ENCODE measurements at regions not wholly inside any gene's neighbourhood (a gene's known extent, or its start where the extent isn't known, plus 50 kb on each side); places are given as distances from the start of the nearest gene placed in this dataset.

DNA sequence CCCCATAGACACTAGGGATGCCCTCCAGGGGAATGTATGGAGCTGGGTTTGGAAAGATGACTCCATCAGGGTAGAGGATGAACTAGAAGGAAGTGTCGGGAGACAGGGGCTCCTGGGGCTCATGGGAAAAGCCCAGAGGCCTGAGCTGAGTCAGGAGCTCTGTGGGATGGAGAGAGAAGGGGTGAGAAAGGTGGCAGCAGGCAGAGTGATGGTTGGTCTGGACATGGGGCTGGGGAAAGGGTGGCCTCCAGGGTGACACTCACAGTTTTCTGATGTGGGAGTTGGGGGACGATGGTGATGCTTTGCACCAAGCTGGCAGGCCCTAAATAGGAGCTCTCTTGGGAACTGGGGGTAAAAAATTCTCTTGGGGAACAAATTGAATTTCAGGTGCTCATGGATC is 213.5 kb upstream of the MVB12B start:
- no peak overlapping the region for H3K4me3 ChIP-seq (ENCODE audit: low read depth, low read length)
- TF ChIP-seq, protein P1, sequence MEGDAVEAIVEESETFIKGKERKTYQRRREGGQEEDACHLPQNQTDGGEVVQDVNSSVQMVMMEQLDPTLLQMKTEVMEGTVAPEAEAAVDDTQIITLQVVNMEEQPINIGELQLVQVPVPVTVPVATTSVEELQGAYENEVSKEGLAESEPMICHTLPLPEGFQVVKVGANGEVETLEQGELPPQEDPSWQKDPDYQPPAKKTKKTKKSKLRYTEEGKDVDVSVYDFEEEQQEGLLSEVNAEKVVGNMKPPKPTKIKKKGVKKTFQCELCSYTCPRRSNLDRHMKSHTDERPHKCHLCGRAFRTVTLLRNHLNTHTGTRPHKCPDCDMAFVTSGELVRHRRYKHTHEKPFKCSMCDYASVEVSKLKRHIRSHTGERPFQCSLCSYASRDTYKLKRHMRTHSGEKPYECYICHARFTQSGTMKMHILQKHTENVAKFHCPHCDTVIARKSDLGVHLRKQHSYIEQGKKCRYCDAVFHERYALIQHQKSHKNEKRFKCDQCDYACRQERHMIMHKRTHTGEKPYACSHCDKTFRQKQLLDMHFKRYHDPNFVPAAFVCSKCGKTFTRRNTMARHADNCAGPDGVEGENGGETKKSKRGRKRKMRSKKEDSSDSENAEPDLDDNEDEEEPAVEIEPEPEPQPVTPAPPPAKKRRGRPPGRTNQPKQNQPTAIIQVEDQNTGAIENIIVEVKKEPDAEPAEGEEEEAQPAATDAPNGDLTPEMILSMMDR (IDR thresholded peaks at IDR 0.05; ENCODE audit: low read depth, low read length, missing control alignments) = no peak
- DNase-seq (ENCODE audit: low read depth) = no peak

- TF ChIP-seq, protein P1 (IDR thresholded peaks at IDR 0.05; ENCODE audit: low read depth, low read length, missing control alignments) = no peak
- no peak overlapping the region for H3K4me3 ChIP-seq (ENCODE audit: low read depth, low read length)
- no peak for DNase-seq (ENCODE audit: low read depth)
Observed at GRCh38 chr9:126113756-126114408, 212.7 kb upstream of the MVB12B start.

DNA sequence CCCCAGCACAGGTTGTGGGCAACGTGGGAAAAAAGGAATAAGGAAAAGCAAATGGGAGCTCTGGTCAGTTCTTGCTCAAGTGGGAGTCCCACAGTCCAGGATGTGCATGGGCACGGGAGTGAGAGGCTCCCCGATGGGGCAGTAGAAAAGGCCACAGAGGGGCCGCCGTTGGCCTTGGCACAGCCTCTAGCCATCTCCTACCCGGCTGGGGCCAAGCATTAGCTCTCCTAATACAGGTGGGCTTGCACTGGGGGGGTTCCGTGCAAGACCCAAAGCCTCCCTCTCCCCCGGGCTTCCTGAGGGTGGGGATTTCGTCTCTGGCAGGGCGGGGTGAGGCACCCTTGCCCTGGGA is 212.2 kb upstream of the MVB12B start:
- no peak overlapping the region for H3K4me3 ChIP-seq (ENCODE audit: low read depth, low read length)
- TF ChIP-seq, protein P1 (IDR thresholded peaks at IDR 0.05; ENCODE audit: low read depth, low read length, missing control alignments) = no peak
- DNase-seq (ENCODE audit: low read depth) = no peak

GRCh38 chr9:126114850-126115460 is 211.7 kb upstream of the MVB12B start:
- H3K4me3 ChIP-seq (ENCODE audit: low read depth, low read length) = no peak overlapping the region
- TF ChIP-seq, protein P1 (IDR thresholded peaks at IDR 0.05; ENCODE audit: low read depth, low read length, missing control alignments) = no peak
- DNase-seq (ENCODE audit: low read depth) = no peak

DNA sequence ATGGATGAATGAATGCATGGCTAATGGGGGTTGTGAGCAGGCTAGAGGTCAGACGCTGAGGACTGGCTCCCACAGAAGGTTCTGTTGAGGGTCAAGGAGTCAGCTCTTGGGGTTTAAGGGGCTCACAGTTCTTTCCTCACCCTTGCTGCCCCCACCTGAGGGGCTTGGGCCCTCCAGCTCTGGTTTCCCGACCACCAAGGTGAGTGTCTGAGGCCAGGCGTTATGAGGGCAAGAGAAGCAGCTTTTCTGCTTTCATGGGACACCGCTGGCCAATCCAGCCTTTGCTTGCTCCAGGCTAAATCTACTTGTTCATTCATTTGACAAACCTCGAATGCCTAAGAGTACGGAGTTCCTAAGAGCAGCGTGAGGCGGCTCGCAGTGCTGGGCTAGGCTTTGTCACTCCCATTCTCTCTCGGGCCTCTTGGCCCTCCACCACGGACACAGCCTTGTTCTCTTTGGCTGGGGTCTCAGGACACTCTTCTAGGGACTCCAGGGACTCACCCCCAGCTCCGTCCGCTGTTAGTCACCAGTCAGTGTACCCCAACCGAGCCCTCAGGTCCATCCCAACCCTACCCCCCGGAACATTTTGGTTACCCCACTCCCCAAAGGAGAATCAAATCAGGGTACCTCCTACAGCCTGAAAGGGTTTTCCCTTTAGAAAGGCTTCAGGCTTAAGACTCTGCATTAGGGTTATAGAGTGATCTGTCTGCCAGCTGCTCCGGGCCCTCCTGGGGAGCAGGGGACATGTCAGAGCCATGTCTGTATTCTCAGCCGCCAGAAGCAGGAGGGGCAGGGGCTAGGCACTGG is 210.1 kb upstream of the MVB12B start:
- no peak overlapping the region for H3K4me3 ChIP-seq (ENCODE audit: low read depth, low read length)
- no peak for DNase-seq (ENCODE audit: low read depth)
- TF ChIP-seq, protein P1 (IDR thresholded peaks at IDR 0.05; ENCODE audit: low read depth, low read length, missing control alignments) = no peak

DNA sequence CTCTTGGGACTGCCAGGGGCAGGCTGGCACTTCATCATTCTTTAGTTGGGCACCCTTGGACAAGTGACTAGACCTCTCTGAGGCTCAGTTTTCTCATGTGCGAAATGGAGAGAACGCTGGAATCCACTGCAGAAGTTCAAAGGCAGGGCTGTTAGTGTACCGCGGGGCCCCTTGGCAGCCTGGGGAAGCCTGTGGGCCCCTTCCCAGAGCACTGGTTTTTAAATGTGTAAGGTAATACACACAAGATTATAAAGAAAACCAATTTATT is 209.5 kb upstream of the MVB12B start:
- TF ChIP-seq, protein P1 (IDR thresholded peaks at IDR 0.05; ENCODE audit: low read depth, low read length, missing control alignments) = no peak
- H3K4me3 ChIP-seq (ENCODE audit: low read depth, low read length) = no peak overlapping the region
- DNase-seq (ENCODE audit: low read depth) = no peak
